GM18519 (cell line): ENCODE measurements at regions not wholly inside any gene's neighbourhood (a gene's known extent, or its start where the extent isn't known, plus 50 kb on each side); places are given as distances from the start of the nearest gene placed in this dataset.

Experiments used
- ATAC-seq: cut with Tn5 transposase; IDR thresholded peaks from one replicate; pipeline ENCODE4 v1.9.1; 2021; ENCODE audit warnings: mild to moderate bottlenecking, moderate library complexity; ENCODE audit not compliant: unreplicated experiment, low FRiP score

DNA sequence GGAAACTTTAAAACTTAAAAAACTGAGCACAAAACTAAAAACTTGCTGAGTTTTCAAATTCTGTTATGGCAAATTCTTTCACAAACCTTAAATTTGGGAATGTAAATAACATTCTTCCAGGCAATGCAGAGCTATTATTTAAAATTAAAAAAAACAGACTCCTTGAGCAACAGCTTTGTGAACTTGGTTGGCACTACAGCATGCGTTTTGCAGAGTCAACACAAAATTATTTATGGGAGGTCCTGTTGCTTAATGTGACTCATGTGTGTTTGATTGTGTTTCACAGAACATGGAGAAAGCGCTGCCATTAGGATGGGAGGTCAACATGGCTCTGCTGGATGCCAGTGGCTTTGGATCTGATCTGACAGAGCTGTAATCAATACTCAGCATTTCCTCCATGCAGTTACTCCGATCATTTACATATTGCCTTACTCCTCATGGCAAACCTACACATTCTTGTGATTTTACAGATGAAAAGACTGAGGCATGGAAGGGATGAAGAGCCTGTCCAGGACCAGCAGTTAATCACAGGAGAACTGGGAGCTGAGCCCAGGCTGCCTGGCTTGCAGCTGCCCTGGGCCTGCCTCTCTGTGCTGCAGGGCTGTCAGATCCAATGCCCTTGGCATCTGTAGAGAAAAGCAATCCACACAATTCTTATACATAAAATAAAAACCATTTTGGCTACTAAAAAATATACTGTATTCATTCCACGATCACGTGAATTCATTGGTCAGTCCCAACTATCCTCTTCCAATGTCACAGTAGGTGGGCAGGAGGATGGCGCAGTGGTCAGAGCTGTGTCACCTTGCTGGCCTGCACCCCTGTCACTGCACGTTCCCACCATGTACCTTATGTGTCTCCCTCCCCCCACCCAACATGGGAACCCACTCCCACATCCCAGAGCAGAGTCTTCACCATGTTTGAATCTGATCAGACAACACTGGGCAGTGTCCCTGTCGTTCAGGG is 200.9 kb downstream of the CXCL12 start:
- ATAC-seq = no peak

DNA sequence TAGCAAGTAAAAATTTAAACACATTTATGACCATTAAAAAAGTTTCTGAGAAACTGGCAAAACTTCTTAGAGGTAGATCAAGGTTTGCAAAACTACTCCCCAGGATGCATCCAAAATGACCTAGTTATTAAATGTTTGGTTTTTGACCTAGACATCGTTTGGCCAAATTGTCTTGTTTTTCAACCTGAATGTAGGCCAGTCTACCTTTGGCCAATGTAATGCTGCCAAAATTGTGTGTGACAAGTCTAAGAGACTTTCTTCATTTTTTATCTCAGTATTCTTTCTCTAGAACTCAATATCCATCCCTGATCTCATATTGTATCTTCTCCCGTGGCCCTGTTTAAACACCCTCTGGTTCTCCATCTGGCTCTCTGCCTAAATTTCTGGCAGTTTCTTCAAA is 202.0 kb downstream of the CXCL12 start:
- no peak for ATAC-seq

GRCh38 chr10:44180321-44181168 is 204.4 kb downstream of the CXCL12 start:
- no peak for ATAC-seq

DNA sequence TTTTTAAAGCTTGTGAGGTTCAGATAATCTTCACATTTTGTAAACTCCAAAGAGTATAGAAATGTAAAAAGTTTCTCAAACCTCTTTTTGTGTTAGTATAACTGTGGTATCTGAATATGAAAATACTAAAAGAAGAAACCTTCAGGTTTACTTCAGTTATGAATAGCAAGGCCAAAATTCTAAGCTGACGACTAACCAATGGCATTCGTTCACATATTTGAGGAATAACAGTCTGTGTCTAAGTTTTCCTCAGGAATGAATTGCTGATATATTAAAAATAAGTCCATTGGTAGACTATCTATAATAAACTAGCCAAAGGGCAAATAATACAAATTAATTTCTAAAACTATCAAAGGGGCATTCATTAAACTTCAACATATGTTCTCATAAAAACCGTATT is 206.0 kb downstream of the CXCL12 start:
- ATAC-seq = no peak

DNA sequence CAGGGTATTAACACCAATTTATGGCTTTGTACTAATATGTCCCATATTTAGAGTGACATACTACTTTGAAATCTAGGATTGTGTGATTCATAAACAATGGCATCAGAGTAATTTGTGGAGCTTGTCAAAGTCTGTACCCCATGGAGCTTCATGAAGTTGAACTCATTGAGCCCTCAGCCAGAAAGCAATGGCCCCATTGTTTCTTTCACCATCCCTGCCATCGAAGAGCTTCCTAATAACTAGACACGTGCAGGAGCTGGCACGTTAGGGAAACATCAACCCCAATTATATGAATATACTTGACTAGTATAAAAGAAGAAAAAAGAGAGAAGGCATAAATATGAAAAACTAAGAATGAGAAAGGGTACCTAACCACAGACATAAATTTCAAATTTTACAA is 206.6 kb downstream of the CXCL12 start:
- no peak for ATAC-seq

GRCh38 chr10:44177610-44178009 is 207.3 kb downstream of the CXCL12 start:
- no peak for ATAC-seq

GRCh38 chr10:44176311-44176710 is 208.6 kb downstream of the CXCL12 start:
- no peak for ATAC-seq

DNA sequence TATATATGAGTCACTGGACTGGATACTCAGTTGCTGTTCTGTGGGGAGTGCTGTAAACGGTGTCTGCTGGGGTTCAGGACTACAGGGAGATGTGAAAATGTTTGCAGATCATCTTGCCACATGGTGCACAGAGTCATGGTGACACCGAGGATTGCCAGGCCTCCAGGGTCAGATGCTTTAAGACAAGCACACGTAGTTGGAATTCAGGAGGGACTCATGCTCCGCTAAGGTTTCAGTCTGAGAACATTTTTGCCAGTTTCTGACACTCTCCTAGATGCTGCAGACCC is 211.3 kb downstream of the CXCL12 start:
- ATAC-seq = no peak

- no peak for ATAC-seq
Measured at GRCh38 chr10:44172883-44173607, 211.9 kb downstream of the CXCL12 start.

DNA sequence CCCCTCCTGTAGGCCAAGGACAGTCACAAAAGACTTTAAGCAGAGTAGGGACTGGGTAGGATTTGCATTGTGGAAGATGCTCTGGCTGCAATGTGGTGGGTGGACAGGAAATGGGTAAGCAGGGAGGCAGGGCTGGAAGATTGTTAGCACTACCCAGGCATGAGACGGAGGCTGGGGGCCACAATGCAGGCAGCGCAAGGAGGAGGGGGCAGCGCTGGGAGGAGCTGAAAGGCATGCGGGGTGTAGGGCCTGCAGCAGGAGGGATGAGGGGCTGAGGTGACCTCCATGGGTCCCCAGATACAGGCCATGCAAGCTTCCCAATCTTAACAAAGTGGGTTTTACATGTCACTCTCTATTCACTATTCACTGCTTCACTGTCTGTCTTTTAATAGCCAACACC is 213.1 kb downstream of the CXCL12 start:
- no peak for ATAC-seq

GRCh38 chr10:44168478-44168877 is 216.4 kb downstream of the CXCL12 start:
- ATAC-seq = no peak

DNA sequence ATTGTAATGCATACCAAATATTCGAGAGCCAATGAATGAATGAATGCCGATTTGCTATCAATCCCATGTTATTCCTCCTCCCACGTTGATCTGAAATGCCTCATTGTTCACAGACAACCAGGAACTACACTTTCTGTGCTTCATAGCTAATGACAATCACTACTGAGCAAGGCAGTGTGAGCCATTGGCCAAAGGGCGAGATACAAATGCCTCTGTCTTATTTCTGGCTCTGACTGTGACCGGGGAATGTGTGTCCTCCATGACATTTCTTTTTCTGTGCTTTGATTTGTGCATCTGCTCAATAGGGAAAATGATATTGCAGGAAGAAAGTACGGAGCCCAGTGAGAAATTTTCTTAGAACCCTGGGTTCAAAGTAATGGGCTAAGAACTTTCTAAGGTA is 217.1 kb downstream of the CXCL12 start:
- no peak for ATAC-seq

- ATAC-seq = no peak
Measured at GRCh38 chr10:44166441-44166840, 218.5 kb downstream of the CXCL12 start.

- ATAC-seq = no peak
Measured at GRCh38 chr10:44164251-44164956, 220.5 kb downstream of the CXCL12 start.

- ATAC-seq = no peak
Measured at GRCh38 chr10:44161184-44161583, 223.7 kb downstream of the CXCL12 start.

- ATAC-seq = no peak
Measured at GRCh38 chr10:44157574-44157973, 227.3 kb downstream of the CXCL12 start.

GRCh38 chr10:44154956-44155355 is 229.9 kb downstream of the CXCL12 start:
- ATAC-seq = no peak

DNA sequence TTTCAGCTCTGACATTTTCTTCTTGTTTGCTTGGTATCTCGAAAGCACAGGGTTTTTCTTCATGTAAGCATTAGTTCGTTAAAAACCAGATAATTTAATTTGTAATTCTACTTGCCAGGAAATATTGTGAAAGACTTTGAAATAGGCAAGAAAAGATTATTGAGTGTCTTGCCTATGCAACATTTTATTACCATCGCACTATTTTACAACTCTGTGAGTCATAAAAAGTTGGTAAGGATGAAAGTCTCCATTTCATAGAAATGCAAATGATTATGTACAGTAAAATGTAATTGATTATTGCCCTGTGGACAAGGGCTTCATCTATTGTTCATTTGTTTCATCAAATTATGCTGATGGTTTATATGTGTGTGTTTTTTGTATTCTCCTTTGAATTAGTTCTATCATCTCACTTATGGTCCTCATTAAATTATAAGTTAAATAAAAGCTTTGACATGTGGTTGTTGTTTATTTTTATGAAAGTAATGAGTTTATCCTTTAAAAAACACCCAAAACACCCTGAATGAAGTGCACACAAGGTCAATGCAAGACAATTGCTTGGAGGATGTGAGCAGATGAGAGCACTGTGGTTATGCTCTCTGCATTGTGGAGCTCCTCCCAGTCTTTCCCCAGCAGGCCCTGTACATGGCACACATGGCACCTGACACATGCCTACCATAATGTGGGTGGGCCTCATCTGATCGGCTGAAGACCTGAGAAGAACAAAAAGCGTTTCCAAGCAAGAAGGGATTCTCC is 230.8 kb downstream of the CXCL12 start:
- no peak for ATAC-seq

DNA sequence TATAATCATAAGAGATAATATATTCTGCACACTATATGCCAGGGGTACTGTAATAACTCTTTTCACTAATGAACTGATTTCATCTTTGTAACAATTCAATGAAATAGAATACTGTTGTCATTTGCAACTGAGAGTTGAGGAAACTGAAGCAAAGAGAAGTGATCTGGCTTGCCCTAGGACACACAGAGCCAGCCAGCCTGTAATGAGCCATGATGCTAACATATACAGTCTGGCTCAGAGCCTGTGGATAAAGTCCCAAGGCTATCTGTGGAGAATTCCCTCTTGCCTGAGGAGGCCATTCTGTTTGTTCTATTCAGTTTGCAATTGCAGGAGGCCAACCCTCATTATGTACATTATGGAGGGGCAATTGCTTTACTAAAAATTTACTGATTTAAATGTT is 241.3 kb downstream of the CXCL12 start:
- no peak for ATAC-seq
